ENCODE measurements at regions not wholly inside any gene's neighbourhood (a gene's known extent, or its start where the extent isn't known, plus 50 kb on each side); places are given as distances from the start of the nearest gene placed in this dataset.

- no peak for TF ChIP-seq CTCF (IDR thresholded peaks at IDR 0.05)
- TF ChIP-seq POLR2A (IDR thresholded peaks at IDR 0.05) = no peak
Observed at GRCh38 chr15:93861413-93861812, 369.9 kb upstream of the MCTP2 start.
